Peyer's patch (tissue), 4 donors: ENCODE measurements at regions not wholly inside any gene's neighbourhood (a gene's known extent, or its start where the extent isn't known, plus 50 kb on each side); places are given as distances from the start of the nearest gene placed in this dataset.

Source experiments
- CTCF ChIP-seq, 6 experiments: fragments of 450-650 bp in 4 of 6; fragments of 200-600 bp in 2 of 6; sonication (generic) in 1 of 6; IDR thresholded peaks; one replicate each; pipeline ENCODE4 v1.5.1; 2017 to 2019; ENCODE audit warnings: antibody characterized with exemption in 6 of 6, mild to moderate bottlenecking in 3 of 6, moderate library complexity in 1 of 6
- POLR2A ChIP-seq, 2 donors: fragments of 450-650 bp; IDR thresholded peaks; one replicate each; pipeline ENCODE4 v1.5.1; 2017; ENCODE audit warnings: antibody characterized with exemption in 2 of 2, mild to moderate bottlenecking in 2 of 2, moderate library complexity in 2 of 2

DNA sequence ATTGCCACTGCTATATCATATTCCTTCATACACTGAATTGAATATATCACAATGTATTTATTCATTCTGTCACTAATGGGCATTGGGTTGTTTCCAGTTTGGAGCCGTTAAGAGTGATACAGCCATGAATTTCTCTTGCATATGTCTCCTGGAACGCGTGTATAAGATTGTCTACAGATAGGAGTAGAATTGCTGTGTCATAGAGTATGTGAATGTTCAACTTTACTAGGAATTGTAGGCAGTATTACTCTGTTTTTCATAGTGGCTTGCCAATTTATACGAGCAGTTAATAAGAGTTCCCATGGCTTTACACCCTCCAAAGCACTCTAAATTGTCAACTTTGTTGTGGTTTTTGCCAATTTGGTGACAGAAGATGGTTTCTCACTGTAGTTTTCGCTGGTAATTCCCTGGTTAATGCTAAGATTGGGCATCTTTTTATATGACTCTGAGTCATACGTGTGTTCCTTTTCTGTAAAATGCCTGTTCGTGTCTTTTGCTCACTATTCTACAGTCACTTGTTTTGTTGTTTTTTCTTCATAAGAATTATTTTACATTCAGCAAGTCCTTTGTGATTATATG is 136.1 kb upstream of the LIPC start:
- no peak for TF ChIP-seq CTCF (IDR thresholded peaks at IDR 0.05)
- TF ChIP-seq POLR2A (IDR thresholded peaks at IDR 0.05): no peak
